NCI-H1694 treated with DMSO at 0.1 percent for 48 hours (cell line): ENCODE measurements at regions not wholly inside any gene's neighbourhood (a gene's known extent, or its start where the extent isn't known, plus 50 kb on each side); places are given as distances from the start of the nearest gene placed in this dataset.
A peak's percentile ranks its signal among the peaks of the same experiment; 100 is the strongest.
"Not testable (repeated sequence)": the region's sequence is repeated elsewhere in the genome, so short reads cannot be mapped to it uniquely, and the experiment has no call there.

Experiments used
- DNase-seq: peaks from one replicate; lab custom pipeline; 2025; lab: John Stamatoyannopoulos, UW

GRCh38 chr9:99628849-99629620 is 192.7 kb upstream of the NR4A3 start:
- no peak for DNase-seq

GRCh38 chr9:99632349-99633038 is 189.2 kb upstream of the NR4A3 start:
- DNase-seq = no peak

GRCh38 chr9:99633265-99633664 is 188.4 kb upstream of the NR4A3 start:
- no peak for DNase-seq

- no peak for DNase-seq
Observed at GRCh38 chr9:99634186-99634585, 187.5 kb upstream of the NR4A3 start.

GRCh38 chr9:99635032-99635431 is 186.7 kb upstream of the NR4A3 start:
- no peak for DNase-seq

- DNase-seq = no peak
Observed at GRCh38 chr9:99637641-99638040, 184.0 kb upstream of the NR4A3 start.

GRCh38 chr9:99638971-99639370 is 182.7 kb upstream of the NR4A3 start:
- DNase-seq = no peak

- no peak for DNase-seq
Observed at GRCh38 chr9:99647604-99648003, 174.1 kb upstream of the NR4A3 start.

- no peak for DNase-seq
Observed at GRCh38 chr9:99650187-99650874, 171.4 kb upstream of the NR4A3 start.

- peak; percentile 31 for DNase-seq
Observed at GRCh38 chr9:99660191-99660636, 161.5 kb upstream of the NR4A3 start.

GRCh38 chr9:99663297-99663696 is 158.4 kb upstream of the NR4A3 start:
- no peak for DNase-seq

GRCh38 chr9:99663856-99664255 is 157.8 kb upstream of the NR4A3 start:
- DNase-seq = no peak

- DNase-seq = no peak
Observed at GRCh38 chr9:99666571-99666970, 155.1 kb upstream of the NR4A3 start.

- DNase-seq = not testable (repeated sequence)
Observed at GRCh38 chr9:99670886-99671285, 150.8 kb upstream of the NR4A3 start.

- no peak for DNase-seq
Observed at GRCh38 chr9:99677281-99677680, 144.4 kb upstream of the NR4A3 start.

- no peak for DNase-seq
Observed at GRCh38 chr9:99678566-99678965, 143.1 kb upstream of the NR4A3 start.

GRCh38 chr9:99680191-99680590 is 141.5 kb upstream of the NR4A3 start:
- DNase-seq = no peak

- no peak for DNase-seq
Observed at GRCh38 chr9:99681113-99681512, 140.6 kb upstream of the NR4A3 start.

- no peak for DNase-seq
Observed at GRCh38 chr9:99682378-99682777, 139.3 kb upstream of the NR4A3 start.

- no peak for DNase-seq
Observed at GRCh38 chr9:99682870-99683269, 138.8 kb upstream of the NR4A3 start.

GRCh38 chr9:99690573-99690972 is 131.1 kb upstream of the NR4A3 start:
- DNase-seq = peak; percentile 80

GRCh38 chr9:99693888-99694287 is 127.8 kb upstream of the NR4A3 start:
- no peak for DNase-seq

GRCh38 chr9:99694393-99694792 is 127.3 kb upstream of the NR4A3 start:
- no peak for DNase-seq
